Hematopoietic multipotent progenitor cell treated with erythropoietin and hydrocortisone succinate and interleukin-3 and kit ligand, for 6 days (in vitro differentiated cells): ENCODE measurements at regions not wholly inside any gene's neighbourhood (a gene's known extent, or its start where the extent isn't known, plus 50 kb on each side); places are given as distances from the start of the nearest gene placed in this dataset.
A peak's percentile ranks its signal among the peaks of the same experiment; 100 is the strongest.
"Not testable (repeated sequence)": the region's sequence is repeated elsewhere in the genome, so short reads cannot be mapped to it uniquely, and the experiment has no call there.

Source experiments
- DNase-seq: peaks from one replicate; pipeline ENCODE4 v3.0.0-alpha.2; 2015

DNA sequence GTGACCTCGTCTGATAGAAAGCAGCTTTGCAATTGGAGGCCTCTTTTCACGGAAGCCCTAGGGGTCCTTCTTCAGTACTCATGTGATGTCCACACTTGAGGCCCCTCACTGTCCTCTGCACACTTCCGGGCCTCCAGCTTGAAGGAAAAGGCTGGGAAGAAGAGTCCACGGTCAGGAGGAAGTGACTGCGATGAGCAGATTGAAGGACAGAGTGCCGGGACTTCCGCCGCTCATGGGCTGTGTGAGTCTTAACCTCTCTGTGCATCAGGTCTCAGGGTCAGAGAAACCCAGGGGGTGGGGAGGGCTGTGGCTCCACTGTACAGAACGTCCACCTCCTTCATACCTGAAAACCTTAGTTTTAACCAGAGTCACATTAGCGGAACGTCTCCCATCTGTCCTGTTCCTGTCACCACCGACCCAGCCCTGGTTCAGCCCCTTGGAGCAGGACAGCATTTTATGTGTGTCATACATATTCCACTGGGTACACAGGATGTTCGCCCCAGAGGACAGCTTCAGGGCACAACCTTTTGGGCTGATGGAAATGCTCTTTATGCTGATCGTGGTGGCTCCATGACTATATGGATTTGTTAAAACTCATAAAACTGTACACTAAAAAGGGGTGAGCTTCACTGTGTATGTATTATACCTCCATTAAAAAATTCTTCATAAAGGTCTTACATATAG lies 51.0 kb upstream of the SORCS2 start:
- no peak for DNase-seq

DNA sequence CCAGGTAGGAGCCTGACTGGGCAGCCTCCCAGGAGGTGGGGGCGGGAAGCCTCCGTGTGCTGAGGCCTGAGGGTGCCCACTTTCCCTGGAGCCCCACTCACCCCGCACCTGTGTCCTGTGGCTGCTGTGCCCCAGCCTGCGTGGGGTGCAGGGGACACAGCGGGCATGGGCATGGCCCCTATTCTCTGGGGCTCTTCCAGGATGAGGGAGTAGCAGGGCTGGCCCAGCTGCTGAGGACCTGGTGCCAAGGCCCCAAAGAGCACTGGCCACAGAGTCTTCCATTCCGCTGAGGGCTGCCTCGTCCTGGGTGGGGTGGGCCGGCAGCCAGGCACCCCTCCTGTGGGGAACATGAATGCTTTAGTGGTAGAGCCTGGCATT lies 51.7 kb upstream of the SORCS2 start:
- no peak for DNase-seq

DNA sequence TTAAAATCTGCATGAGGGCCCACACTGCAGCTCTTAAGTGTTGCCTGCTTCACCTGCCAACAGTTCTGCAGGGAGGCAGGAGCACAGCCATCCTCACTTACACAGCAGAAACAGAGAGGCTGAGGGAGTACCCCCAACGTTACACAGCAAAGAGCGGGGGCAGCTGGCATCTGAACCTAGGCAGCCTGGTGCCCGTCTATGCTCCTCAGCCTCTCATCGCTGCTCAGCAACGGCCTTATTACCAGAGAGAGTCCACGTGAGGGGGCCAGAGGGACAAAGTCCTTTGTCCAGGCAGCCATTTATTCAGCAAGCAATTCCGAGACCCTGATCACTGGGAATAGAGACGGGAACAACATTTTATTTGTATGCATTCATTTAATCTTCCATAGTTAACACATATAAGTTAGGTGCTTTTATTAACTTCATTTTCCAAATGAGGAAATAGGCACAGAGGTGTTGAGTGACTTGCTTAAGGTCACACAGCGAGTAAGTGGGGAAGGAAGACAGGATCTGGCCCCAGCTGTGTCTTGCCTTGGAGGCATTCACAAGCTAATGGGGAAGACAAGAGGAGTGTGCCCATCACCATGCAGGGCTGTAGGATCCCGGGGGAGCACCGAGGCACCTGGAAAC lies 52.2 kb upstream of the SORCS2 start:
- no peak for DNase-seq

DNA sequence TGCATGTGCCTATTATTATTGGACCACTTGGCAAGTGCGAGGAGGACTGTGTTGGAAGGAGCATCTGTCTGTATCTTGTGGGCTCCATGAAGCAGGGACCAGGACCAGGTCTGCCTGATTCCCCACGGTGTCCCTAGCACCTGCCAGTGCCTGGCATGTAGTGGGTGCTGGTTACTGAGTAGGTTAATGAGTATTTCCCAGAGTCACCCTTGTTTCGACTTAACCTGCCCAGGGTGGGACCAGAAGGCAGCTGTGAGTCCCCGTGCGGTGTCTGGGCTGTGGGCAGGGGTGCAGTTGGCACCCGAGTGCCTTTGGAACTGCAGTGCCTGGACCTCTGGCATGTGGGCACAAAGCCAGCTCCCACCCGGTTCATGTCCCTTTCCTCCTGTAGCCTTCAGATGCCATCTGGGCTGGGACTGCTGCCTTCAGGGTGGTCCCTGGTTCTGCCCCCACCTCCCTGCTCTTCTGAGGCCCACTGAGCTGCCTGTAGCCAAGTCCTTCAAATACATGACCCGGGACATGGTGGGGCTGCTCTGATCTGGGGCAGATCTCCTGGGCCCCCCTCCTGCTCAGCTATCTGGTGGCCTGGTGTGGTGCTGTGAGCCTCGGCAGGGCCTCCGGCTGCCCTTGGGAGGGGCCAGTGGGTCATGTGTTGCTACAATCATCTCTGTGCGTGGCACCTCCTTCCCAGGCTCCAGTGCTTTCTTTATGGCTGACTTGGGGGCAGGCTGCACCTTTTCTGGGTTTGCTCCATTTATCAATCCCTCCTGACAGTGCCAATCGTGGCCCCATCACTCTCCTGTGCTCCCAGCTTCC lies 53.0 kb upstream of the SORCS2 start:
- DNase-seq, result no peak

DNA sequence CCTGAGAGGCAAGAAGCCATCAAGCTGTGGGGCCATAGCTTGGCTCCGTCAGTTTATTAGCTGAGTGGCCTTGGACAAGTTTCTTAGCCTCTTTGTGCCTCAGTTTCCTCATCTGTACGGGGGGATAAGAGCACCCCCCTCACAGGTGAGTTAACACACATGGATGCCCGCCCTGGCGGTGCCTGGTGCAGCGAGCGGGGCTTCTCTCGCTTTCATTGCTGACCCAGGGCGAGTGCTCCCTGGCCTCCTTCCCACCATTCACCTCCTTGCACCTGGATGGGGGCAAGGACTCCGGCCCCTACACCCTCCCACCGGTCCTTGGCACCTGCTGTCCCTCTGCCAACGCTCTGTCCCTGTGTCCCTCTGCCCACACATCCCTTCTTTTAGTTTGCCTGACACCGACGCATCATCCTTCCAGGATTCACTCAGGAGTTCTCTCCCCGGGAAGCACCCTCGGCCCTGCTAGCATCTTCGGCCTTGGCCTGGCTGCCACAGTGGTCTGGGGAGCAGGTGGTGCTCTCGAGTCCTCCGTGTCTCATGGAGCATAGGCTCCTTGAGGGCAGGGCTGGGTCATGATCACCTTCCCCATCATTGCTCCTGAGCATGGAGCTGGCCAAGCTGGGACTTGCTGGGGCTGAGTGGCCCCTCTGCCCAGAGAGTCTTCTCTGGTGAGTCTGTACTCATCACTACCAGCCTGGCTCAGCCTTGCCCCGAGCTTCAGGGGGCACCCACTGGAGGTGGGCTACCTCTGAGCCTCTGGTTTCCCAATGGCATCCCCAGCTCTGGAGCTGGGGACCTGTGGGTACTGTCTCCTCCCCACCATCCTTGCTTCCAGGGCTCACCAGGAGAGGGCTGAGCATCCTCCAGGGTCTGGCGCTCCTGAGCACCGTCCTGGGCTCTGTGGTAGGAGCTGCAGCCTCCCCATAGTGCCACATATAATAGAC lies 53.8 kb upstream of the SORCS2 start:
- DNase-seq, result no peak

DNA sequence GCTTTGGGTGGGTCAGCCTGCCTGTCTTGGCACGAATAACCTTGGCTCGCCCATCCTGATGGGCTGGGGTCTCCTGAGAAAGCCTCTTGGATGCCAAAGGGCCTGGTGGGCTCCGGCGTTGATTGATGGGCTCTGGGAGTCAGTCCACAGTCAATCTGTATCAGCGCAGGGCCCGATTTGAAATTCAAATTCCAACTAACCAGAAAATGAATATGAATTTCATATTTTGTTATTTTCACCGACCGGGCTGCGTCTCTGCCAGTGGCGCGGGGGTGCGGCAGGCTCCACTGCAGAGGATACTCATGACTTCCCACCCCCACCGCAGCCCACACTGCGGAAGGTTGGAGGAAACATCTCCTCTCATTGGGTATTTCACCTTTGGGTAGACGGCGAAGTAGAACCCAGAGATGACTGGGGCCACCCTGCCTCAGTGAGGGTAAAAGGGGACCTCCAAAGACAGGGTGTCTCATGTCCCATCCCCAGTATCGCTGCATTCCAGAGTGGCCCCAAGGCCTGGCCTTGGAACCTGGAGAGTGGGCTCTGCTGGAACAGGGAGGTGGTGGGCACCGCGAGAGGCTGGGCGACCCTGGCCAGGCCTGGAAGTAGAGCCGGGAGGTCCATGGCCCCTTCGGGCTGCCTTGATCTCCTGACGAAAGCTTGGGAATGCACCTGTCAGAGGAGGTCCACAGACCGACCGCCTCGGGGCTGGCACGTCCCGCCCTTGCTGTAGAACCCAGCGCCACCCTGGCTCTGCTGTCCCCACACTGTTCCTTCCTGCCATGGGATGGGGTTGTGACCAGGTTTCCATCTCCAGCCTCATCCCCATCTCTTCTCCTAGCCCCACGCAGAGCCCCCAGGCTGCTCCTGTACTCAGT lies 54.8 kb upstream of the SORCS2 start:
- DNase-seq, result no peak

DNA sequence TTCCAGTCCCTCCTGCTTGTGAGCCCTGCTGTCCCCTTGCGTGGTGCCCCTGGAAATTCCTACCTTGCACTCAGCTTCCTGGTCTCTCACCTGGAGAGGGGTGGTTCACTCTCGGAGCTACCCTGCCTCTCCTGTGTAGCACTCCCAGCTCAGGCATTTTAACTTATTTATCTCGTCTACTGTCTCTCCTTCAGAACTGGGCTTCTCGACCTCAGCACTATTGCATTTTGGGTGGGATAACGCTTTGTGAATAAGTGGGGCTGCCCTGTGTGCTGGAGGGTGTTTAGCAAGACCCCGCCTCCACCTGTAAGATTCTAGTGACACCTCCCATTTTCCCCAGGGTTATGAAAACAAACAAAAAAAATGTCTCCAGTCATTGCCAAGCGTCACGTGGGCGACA lies 56.0 kb upstream of the SORCS2 start:
- no peak for DNase-seq

DNA sequence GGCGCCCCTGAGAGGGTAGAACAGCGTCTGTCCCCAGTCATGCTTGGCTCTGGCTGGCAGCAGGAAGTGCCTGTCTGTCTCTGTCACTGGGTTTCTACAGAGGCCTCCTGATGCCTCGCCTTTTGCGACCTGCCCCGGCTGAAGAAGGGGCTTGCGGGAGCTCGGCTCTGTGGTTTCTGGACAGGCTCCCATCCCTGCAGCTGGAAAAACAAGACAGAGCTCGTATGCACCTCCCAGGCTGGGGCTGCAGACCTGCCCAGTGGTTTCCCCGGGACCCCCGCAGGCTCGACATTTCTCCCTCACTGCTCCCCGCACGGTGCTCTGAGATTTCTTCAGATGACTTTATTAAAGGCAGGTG lies 57.0 kb upstream of the SORCS2 start:
- DNase-seq, result no peak

DNA sequence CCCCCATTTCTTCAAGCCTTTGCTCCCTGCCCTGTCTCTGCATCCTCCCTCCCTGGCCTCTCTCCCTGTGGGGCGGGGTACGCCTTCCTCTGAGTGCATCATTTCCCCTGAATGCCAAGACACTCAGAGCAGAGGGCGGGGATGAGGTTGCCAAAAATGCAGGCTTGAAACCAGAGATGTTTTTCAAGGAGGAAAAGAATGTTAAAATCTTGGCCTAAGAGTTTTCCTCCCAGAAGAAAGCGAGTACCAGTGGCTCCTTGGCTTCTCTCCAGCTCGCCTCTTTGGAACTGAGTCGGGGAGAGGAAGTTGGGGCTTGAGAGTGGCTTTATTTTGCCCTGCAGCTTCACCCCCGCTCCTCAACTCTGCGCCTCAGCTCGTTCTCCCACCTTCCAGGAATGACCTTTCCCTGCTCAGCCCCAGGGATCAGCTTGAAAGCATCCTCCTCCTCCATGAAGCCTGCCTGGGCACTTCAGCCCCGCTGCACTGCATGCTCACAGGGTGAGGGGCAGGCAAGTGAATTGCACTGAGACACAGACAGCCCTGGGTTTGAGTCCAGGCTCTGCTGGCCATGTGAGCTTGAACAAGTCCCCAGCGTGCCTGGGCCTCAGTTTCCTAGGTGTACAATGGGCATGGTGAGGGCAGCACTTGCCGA lies 57.5 kb upstream of the SORCS2 start:
- DNase-seq, result peak; percentile 28

DNA sequence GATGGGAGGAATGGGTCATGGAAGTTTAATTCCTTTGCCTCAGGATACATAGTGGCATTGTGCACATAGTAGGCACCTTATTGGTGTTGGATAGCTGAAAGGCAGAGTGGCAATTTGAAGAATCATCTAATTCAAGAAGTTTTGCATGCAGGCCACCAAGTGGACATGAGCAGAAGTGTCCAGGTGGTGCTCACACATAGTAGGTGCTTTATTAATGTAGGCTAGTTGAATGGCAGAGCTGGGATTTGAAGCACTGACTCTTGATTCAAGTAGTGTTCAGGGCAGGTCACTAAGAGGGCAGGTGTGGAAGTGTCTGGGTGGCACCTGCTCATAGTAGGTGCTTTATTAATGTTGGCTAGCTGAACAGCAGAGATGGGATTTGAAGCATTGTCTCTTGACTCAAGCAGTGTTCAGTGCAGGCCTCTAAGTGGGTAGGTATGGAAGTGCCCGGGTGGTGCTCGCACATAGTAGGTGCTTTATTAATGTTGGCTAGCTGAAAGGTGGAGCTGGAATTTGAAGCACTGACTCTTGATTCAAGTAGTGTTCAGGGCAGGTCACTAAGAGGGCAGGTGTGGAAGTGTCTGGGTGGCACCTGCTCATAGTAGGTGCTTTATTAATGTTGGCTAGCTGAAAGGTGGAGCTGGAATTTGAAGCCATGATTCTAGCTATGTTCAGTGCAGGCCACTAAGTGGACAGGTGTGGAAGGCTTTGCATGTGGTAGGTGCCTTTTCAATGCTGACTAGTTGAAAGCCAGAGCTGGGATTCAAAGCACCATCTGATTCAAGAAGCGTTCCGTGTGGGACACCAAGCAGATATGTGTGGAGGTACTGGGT lies 58.3 kb upstream of the SORCS2 start:
- not testable (repeated sequence) for DNase-seq

DNA sequence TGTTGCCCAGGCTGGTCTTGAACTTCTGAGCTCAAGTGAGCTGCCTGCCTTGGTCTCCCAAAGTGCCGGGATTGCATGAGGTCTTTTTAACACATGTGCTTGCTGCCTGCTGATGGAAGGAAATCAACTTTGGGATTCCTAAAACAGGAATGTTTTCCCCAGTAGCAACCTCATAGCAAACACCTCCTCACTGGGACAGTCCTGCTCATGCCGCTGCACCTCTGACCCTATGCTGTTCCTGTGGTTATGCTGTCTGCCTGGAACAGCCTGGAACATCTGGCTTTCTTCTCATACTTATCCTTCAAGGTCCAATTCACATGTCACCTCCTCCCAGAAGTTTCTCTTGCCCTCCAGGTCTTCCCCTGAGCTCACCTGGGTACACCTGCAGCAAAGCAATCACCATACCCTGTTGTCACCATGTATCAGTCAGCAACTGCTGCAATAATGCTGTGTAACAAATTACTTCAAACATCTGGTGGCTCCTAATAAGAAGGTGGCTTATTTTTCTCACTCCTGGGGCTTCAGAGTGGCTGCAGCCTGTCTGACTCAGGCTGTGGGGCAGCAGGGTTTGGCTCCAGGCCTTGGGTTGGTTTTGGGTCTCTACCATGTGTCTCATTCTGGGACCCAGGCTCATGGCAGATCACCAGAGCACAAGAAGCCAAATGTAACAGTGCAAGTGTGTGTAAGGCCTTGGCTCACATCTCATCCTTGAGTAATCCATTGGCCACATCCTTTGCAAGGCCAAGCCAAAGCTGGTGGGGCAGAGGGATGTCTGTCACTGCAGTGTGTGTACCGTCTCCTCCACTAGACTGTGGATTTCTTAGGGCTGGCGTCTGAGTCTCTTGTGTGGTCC lies 59.4 kb upstream of the SORCS2 start:
- no peak for DNase-seq

DNA sequence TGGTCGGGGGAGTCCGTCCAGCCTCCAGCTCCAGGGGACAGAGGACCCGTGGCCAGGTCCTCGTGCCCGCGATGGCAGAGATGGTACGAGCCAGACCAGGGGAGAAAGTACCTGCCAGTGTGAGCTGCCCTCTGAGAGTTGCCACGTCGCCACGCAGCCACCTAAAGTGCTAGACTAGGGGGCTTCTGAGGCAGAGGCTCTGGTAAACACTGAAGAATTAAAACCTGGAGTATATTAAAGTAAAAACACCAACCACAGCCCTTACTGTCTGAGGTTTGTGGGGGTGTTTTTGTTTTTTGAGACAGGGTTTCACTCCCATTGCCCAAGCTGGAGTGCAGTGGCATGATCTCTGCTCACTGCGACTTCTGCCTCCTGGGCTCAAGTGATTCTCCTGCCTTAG lies 60.1 kb upstream of the SORCS2 start:
- DNase-seq, result no peak

DNA sequence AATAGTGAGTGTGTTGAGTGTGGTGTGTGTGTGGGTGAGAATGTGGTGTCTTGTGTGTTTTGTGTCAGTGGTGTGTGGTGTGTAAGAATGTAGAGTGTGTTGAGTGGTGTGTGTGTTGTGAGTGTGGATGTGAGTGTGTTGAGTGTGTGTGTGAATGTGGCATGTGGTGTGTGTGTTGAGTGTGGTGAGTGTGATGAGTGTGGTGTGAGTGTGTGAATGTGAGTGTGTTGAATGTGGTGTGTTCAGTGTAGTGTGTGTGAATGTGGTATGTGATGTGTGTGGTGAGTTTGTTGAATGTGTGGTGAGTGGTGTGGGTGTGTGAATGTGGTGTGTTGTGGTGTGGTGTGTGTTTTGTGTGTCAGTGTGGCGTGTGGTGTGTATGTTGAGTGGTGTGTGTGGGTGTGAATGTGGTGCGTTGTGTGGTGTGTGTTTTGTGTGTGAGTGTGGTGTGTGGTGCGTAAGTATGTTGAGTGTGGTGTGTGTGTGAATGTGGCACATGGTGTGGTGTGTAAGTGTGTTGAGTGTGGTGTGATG lies 60.8 kb upstream of the SORCS2 start:
- DNase-seq, result no peak

DNA sequence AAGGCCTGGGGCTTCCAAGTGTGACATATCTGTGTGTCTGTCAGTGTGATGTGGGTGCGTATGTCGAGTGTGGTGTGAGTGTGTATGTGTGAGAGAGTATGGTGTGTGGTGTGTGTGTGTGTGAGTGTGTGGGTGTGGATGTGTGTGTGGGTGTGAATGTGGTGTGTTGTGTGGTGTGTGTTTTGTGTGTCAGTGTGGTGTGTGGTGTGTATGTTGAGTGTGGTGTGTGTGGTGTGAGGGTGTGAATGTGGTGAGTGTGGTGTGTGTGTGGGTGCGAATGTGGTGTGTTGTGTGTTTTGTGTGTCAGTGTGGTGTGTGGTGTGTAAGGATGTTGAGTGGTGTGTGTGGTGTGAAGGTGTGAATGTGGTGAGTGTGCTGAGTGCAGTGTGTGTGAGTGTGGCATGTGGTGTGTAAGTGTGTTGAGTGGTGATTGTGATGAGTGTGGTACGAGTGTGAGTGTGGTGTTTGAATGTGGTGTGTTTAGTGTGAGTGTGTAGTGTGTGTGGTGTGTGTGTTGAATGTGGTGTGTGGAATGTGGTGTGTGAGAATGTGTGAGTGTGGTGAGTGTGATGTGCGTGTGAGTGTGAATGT lies 61.6 kb upstream of the SORCS2 start:
- DNase-seq, result no peak

DNA sequence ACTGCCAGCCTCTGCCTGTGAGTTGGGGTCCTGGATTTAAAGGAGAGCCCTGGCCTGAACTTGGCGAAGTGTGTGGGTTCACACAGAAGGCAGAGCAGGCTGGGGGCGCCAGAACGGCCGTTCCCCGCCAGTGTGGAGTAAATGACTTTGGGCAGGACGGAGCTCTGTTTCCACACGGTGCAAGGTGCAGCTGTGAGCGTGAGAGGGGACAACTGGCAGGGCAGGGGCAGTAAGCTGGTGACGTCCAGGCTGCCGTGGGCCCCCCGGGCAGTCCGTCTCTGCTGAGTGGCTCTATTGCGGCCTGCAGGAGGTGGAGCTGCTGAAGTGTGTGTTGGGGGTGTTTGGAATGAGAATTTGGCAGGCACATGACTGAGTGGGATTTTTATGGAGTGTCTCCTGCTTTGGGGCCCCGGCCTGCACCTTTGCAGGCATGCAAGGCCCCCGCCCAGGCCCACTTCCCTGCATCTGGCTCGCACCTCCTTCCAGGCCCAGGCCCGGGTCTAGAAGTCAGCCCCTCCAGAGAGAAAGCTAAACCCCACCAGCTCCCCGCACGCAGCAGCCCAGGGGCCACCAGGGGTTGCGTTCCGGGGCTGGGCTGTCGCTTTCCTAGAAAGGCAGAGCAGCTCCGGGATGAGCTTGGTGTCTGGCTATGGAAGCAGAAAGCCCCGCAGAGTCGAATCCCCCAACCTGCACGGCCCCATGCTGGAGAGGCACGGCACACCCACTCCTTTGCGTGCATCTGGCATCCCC lies 62.2 kb upstream of the GRPEL1 start:
- no peak for DNase-seq

DNA sequence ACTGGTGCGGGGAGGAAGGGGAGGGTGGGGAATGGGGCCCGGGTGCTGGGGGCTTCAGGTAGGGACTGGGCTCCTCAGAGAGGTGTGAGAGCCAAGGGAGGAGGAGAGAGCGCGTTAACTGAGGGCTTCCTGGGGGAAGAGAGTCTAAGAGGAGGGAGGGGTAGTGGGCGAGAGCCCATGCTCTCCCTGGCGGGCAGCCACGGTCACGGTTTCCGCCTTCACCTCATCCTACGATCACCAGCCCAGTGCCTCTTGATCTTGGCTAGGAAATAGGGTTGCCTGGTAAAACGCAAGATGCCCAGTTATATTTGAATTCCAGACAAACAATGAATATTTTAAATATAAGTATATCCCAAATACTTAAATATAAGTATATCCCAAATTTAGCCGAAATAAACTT lies 60.8 kb upstream of the GRPEL1 start:
- DNase-seq, result no peak

DNA sequence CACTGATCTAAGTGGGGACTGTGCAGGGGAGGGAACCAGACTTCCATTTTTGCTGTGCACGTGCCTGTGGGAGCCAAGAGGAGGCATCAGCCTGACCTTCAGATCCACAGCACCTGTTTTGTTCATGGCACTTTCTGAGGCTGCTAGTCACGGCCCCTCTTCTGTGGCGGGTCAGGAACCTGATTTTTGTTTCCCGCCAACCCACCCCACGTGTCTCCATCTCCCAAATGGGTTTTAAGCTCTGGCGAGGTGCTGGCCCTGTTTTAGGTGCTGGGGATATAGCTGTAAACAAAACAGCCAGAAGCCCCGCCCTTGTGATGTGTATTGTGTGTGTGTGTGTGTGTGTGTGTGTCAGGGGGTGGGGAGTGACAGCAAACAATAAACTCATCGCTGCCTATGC lies 60.4 kb upstream of the GRPEL1 start:
- no peak for DNase-seq

DNA sequence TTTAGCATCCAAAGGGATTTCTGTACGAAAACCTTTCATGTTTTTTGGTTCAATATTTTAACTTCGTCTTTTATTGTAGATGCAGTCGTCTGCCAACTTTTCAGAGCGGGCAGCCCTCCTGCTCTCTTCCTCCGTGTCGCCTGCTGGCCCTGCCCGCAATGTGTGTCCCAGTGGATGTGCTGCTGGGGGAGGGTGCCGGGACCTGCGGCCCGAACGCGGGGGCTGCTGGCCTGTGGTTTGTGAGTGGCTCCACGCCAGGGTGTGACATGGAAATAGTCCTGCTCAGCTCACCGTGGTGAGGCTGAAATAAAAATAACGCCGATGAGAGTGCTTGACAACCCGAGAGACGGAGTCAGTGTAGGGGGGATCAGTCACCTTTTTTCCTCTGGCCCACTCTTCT lies 59.7 kb upstream of the GRPEL1 start:
- DNase-seq, result no peak
